Effector memory CD8-positive, alpha-beta T cell (primary cell): ENCODE measurements at regions not wholly inside any gene's neighbourhood (a gene's known extent, or its start where the extent isn't known, plus 50 kb on each side); places are given as distances from the start of the nearest gene placed in this dataset.
"Not testable (repeated sequence)": the region's sequence is repeated elsewhere in the genome, so short reads cannot be mapped to it uniquely, and the experiment has no call there.

Experiments
- ATAC-seq: fragments of 150-1000 bp; cut with Tn5 transposase; replicated peaks from 2 replicates; pipeline ENCODE4 v1.10.0; 2021; ENCODE audit warnings: mild to moderate bottlenecking, moderate library complexity
- DNase-seq, 3 experiments: peaks; one replicate each; pipeline ENCODE4 v3.0.0; 2021
- H3K27ac Mint-ChIP-seq, 2 donors: one replicate each; pipeline ENCODE4 v1.8.0; 2022; ENCODE audit warnings: mild to moderate bottlenecking in 2 of 2, mixed read lengths in 2 of 2, moderate library complexity in 2 of 2
- H3K27me3 Mint-ChIP-seq, 2 donors: one replicate each; pipeline ENCODE4 v1.8.0; 2022; ENCODE audit warnings: mixed read lengths in 2 of 2
- H3K36me3 Mint-ChIP-seq: one replicate; pipeline ENCODE4 v1.8.0; 2022; ENCODE audit warnings: mild to moderate bottlenecking, moderate library complexity, mixed read lengths; ENCODE audit not compliant: insufficient read depth
- H3K4me1 Mint-ChIP-seq, 2 donors: one replicate each; pipeline ENCODE4 v1.8.0; 2022; ENCODE audit warnings: low read depth in 2 of 2, mixed read lengths in 2 of 2
- H3K4me3 Mint-ChIP-seq, 2 donors: one replicate each; pipeline ENCODE4 v1.8.0; 2022; ENCODE audit warnings: mild to moderate bottlenecking in 2 of 2, mixed read lengths in 2 of 2, moderate library complexity in 2 of 2
- H3K9me3 Mint-ChIP-seq, 2 donors: one replicate each; pipeline ENCODE4 v1.8.0; 2022; ENCODE audit warnings: mixed read lengths in 2 of 2

DNA sequence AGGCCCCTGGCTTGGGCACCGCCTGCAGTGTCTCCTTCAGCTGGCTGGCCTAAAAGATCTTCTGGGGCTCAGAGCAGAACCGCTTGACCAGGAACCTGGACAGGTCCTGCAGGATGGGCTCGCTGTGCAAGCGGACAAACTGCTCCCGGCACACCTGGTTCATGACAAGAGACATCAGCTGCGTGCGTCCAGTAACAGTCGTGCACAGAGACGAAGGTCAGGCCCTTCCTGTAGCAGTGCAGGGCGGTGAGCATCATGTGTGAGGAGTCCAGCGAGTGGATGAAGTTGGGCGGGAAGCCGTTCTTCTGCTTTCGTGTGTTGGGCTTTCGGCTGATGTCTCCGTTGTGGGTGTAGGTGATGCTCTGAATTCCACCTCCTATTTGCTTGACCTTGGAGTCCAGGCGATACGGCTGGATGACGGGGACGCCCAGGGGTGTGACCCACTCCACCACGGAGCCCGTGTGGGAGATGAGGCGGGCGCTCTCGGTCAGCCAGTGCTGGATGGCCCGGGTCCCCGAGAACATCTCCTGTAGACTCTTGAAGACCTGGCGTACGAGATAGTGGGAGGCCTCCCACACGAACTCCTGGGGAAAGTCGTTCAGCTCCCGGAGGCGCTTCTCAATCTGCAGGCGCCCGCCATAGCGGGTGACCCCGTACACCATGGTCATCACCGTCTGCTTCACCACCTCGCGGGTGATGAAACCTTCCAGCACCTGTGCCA lies 72.1 kb upstream of the MED13 start:
- not testable (repeated sequence) for DNase-seq, H3K9me3 Mint-ChIP-seq, H3K4me1 Mint-ChIP-seq, H3K36me3 Mint-ChIP-seq, H3K27ac Mint-ChIP-seq, ATAC-seq
- peaks cover 34 to 55% of the 10 kb centered on the region in 2 donors for H3K27me3 Mint-ChIP-seq
- peak overlapping the region; percentile 15 to 46 for H3K4me3 Mint-ChIP-seq

DNA sequence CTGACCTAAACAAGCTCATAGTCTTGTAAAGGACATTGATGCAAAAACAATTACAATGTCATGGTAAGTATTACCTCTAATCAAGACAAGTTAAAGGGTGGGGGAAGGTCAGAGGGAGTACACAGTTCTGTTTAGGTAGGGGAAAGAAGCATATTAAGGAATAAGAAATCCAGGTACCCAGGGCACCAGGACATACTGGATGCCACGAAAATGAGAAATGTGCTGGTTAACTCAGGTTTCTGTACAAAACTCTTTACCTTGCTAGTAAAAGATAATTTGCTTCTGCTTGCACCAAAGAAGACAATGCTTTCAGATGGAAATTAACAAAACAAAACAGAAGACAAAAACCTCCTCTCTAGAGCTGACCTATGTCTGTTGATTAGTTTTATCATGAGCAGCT lies 70.7 kb upstream of the MED13 start:
- H3K36me3 Mint-ChIP-seq: no peaks in the 10 kb centered on the region
- DNase-seq (no peak), ATAC-seq (no peak)
- H3K27me3 Mint-ChIP-seq: peaks cover 32 to 42% of the 10 kb centered on the region in 2 donors
- H3K9me3 Mint-ChIP-seq: no peaks in the 10 kb centered on the region
- H3K4me3 Mint-ChIP-seq: no peak overlapping the region
- H3K4me1 Mint-ChIP-seq: no peaks in the 10 kb centered on the region
- H3K27ac Mint-ChIP-seq: no peak overlapping the region

DNA sequence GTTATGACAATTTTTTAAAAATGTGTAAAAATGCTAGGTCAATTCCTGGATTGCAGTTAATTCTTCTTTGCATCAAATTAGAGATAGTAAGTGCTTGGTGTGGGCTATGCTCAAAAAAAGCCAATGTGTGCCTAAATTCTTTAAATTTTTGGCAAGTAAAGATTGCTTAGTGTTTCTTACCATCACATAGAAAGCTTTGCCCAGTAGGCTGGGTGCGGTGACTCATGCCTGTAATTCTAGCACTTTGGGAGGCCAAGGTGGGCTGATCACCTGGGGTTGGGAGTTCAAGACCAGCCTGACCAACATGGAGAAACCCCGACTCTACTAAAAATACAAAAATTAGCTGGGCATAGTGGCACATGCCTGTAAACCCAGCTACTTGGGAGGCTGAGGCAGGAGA lies 70.0 kb upstream of the MED13 start:
- not testable (repeated sequence) for H3K4me1 Mint-ChIP-seq, H3K27ac Mint-ChIP-seq, H3K36me3 Mint-ChIP-seq, H3K4me3 Mint-ChIP-seq, ATAC-seq, H3K9me3 Mint-ChIP-seq, DNase-seq
- peaks cover 26 to 36% of the 10 kb centered on the region in 2 donors for H3K27me3 Mint-ChIP-seq

DNA sequence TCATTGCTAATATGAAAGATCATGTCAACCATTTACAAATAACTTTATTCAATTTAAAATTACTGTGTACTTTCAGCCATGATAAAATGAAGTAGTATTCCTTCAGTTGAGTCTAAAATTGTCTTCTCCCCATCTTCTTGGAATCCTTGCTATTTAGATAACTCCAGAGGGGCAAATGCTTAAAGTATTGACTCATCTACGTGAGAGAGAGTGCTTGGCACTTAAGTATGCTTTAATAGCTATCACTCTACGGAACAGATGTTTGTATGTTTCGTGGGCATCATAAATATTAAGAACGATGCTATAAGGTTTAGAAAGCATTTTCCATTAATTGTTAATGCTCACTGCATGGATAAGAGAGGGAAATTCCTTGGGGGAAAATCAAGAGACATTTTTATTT lies 69.3 kb upstream of the MED13 start:
- Mint-ChIP-seq H3K36me3 (no peaks in the 10 kb centered on the region), H3K4me3 (no peak overlapping the region), H3K27me3 (peaks cover 22 to 30% of the 10 kb centered on the region in 2 donors), H3K9me3 (no peaks in the 10 kb centered on the region), H3K4me1 (no peaks in the 10 kb centered on the region), H3K27ac (no peak overlapping the region)
- no peak for DNase-seq
- ATAC-seq: no peak

DNA sequence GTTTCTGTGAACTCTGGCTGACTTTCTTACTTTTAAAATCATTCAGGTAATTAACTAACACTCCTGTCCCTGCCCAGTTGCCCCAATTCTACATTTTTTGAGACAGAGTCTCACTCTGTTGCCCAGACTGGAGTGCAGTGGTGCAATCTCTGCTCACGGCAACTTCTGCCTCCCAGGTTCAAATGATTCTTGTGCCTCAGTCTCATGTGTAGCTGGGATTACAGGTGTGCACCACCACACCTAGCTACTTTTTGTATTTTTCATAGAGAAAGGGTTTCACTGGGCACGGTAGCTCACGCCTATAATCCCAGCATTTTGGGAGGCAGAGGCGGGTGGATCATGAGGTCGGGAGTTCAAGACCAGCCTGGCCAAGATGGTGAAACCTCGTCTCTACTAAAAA lies 66.2 kb upstream of the MED13 start:
- not testable (repeated sequence) for H3K9me3 Mint-ChIP-seq, H3K36me3 Mint-ChIP-seq, ATAC-seq, H3K27ac Mint-ChIP-seq, H3K4me1 Mint-ChIP-seq, DNase-seq, H3K4me3 Mint-ChIP-seq
- H3K27me3 Mint-ChIP-seq: peaks cover 16 to 23% of the 10 kb centered on the region in 2 donors

DNA sequence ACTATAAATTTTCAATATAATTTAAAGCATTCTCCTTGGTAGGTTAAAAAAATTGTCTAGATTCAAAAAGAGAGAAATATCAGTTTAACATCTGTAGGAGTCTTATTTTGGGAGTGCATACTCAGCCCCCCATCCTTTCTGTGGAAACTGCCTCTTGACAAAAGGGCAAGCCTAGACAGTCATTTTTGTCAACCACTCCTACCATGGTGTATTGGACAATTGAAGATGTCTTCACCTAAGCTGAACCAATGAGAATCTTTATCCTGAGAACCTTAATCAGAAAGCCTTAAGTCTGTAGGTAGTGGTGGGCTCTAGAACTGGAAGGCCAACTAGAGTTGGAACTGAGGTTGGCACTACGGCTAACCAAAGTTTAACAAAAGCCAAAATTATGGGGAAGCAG lies 65.7 kb upstream of the MED13 start:
- Mint-ChIP-seq H3K36me3 (no peaks in the 10 kb centered on the region), H3K4me1 (peaks cover 0 to 1% of the 10 kb centered on the region in 2 donors), H3K27ac (no peak overlapping the region), H3K9me3 (no peaks in the 10 kb centered on the region), H3K27me3 (peaks cover 14 to 25% of the 10 kb centered on the region in 2 donors), H3K4me3 (no peak overlapping the region)
- no peak for DNase-seq
- no peak for ATAC-seq

DNA sequence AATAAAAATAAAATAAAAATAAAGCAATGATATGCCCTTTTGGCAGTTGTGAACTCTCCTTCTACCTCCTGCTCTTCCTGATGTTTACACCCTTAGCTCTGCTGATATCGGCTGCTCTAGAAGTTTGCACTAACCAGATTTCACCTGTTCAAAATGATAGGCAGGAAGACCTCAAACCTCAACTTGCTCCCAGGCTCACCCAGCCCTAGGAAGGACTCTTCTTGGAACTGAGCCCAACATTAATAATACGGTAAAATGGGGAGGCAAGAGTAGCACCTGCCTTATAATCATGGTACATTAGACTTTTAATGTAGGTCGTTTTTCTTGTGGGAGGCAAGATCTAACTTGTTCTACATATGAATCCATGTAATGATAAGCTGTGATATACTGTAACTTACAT lies 61.2 kb upstream of the MED13 start:
- H3K4me1 Mint-ChIP-seq: peaks cover 0 to 4% of the 10 kb centered on the region in 2 donors
- H3K27me3 Mint-ChIP-seq: peaks cover 36 to 39% of the 10 kb centered on the region in 2 donors
- DNase-seq (no peak), ATAC-seq (no peak)
- H3K36me3 Mint-ChIP-seq: no peaks in the 10 kb centered on the region
- no peak overlapping the region for H3K4me3 Mint-ChIP-seq
- no peaks in the 10 kb centered on the region for H3K9me3 Mint-ChIP-seq
- no peak overlapping the region for H3K27ac Mint-ChIP-seq

DNA sequence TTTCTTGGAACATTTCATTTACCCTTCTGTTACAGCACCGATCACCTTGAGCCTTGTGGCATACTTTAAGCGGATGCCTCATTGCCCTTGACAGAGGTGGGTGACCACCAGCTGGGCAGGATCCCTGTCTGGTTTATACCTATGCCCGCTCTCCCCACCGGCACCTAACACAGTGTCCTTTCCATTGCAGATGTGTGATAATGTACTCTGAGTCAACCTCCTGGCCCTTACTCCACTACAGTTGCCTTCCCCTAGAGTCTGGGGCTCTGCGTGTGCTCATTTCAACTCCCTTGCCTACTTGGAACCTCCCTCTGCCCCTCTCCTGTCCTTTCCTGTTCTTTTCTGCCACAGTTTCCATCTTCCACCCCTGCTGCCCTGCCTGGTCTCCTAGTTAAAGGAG lies 60.2 kb upstream of the MED13 start:
- no peak overlapping the region for H3K27ac Mint-ChIP-seq
- no peaks in the 10 kb centered on the region for H3K36me3 Mint-ChIP-seq
- H3K27me3 Mint-ChIP-seq: peaks cover 39% of the 10 kb centered on the region in 2 donors
- H3K4me1 Mint-ChIP-seq: peaks cover 0 to 6% of the 10 kb centered on the region in 2 donors
- DNase-seq (no peak), ATAC-seq (no peak)
- no peaks in the 10 kb centered on the region for H3K9me3 Mint-ChIP-seq
- no peak overlapping the region for H3K4me3 Mint-ChIP-seq

DNA sequence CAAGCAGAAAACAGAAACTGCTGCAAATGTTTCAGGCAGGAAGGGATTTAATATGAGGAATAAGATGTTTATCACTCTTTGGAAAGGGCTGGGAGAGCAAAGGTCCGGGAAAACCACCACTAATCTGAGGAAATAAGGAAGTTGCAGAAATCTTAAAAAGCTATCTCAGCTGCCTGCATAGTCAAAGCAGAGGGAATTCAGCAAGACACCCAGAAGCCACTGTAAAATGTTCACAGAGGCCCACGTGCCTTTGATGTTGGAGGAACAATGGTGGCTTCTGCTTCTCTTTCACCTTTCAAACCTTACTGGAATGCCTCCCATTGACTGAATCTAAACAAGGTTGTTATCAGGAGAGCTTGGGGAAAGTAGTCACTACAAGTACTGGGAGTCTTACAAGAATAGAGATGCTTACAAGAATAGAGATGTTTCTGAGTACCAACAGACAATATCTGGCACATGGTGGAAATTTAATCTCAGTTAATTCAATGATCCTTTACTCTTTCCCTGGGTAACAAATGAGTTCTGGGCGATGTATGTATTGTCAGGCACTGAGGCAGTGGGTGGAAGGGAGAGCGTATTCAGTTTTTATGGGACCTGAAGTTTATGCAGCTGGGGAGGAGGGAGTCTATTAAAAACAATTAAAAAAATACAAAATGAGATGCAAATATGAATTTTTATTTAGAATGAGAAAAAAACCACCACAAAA lies 56.1 kb upstream of the MED13 start:
- no peak overlapping the region for H3K4me3 Mint-ChIP-seq
- peaks cover 26 to 27% of the 10 kb centered on the region in 2 donors for H3K27me3 Mint-ChIP-seq
- H3K27ac Mint-ChIP-seq: no peak overlapping the region
- peaks cover 0 to 5% of the 10 kb centered on the region in 2 donors for H3K4me1 Mint-ChIP-seq
- DNase-seq: no peak
- H3K9me3 Mint-ChIP-seq: no peaks in the 10 kb centered on the region
- no peak for ATAC-seq
- H3K36me3 Mint-ChIP-seq: no peaks in the 10 kb centered on the region

DNA sequence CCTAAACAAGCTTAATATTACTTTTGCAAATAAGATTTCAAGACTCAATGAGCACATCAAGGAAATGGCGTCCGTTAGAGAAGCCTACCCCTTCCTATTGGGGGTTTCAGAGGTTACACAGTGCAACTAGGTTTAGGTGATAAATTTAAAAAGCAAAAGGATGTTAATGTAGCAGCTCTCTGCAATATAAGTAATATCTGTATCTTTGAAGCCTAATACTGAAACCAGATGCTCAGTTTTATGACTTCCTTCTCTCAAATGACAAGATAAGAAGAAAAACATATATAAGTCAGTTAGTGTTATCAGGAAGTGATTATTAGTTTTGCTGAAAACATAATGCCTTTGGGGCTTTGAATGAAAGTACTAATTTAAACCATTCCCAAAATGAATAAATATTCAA lies 54.3 kb upstream of the MED13 start:
- DNase-seq: no peak
- peaks cover 8 to 12% of the 10 kb centered on the region in 2 donors for H3K27me3 Mint-ChIP-seq
- no peak for ATAC-seq
- peaks cover 0 to 5% of the 10 kb centered on the region in 2 donors for H3K4me1 Mint-ChIP-seq
- no peaks in the 10 kb centered on the region for H3K9me3 Mint-ChIP-seq
- H3K36me3 Mint-ChIP-seq: no peaks in the 10 kb centered on the region
- no peak overlapping the region for H3K27ac Mint-ChIP-seq
- no peak overlapping the region for H3K4me3 Mint-ChIP-seq
